ENCODE measurements at regions not wholly inside any gene's neighbourhood (a gene's known extent, or its start where the extent isn't known, plus 50 kb on each side); places are given as distances from the start of the nearest gene placed in this dataset.

DNA sequence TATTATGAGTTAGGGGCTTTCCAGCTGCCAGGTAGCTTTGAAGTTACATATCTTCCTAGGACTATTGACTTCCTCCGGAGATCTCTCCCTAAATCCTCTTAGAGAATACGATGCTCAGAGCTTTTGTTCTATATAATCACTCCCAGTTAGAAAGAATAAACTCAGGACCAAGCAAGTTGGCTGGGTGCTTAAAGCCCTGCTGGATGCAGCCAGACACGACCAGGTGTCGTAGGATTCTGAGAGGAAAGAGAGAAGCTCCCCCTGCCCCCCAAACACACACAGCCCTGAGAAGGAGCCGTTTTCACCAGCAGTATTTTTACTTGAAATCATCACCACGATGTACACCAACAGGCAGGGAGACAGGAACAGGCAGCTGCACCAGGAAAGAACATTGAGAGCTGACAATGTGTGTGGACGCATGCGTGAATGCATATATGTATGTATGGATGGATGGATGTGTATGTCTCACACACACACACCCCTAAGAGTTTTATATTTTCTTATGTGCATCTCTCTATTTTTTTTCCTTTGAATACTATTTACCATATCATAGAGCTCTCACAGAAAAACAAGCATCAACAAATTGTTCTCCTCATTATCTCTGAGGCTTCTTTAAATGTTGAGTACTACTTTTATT lies 382.6 kb downstream of the EPHA4 start:
- peaks cover 0 to 16% (median 12%) of the 10 kb centered on the region in 11 experiments; a peak in 15 of 22 replicates for H3K9me3 ChIP-seq (replicated peaks in 1 of 11)
- peaks cover 0 to 14% (median 8%) of the 10 kb centered on the region in 10 experiments; a peak in 14 of 20 replicates for H3K4me1 ChIP-seq
- no peak overlapping the region for H3K4me2 ChIP-seq
- H3K27me3 ChIP-seq, result no peaks in the 10 kb centered on the region
- no peak for TF ChIP-seq Cebpa-rat (IDR thresholded peaks at IDR 0.05)
- H3K27ac ChIP-seq, result no peak overlapping the region
- no peaks in the 10 kb centered on the region for H3K36me3 ChIP-seq
- no peak overlapping the region for H3K9ac ChIP-seq
- no peak overlapping the region for H3K4me3 ChIP-seq
- H4K20me1 ChIP-seq, result no peaks in the 10 kb centered on the region

DNA sequence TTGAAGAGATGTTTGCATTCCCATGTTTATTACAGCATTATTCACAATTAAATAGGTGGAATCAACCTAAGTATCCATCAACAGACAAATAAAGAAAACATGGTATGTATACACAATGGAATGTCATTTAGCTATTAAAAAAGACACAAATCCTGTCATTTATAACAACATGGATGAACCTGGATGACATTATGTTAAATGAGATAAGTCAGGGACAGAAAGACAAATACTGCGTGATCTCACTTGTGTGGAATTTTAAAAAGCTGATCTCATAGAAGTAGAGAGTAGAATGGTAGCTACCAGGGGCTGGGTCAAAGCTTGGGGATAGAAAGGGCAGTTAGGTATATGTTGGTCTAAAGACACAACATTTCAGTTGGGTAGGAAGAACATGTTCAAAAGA lies 376.3 kb downstream of the EPHA4 start:
- H3K9ac ChIP-seq, result no peak overlapping the region
- TF ChIP-seq Cebpa-rat (IDR thresholded peaks at IDR 0.05), result no peak
- H3K27ac ChIP-seq, result no peak overlapping the region
- no peaks in the 10 kb centered on the region for H4K20me1 ChIP-seq
- H3K4me1 ChIP-seq, result no peaks in the 10 kb centered on the region
- H3K4me2 ChIP-seq, result no peak overlapping the region
- H3K9me3 ChIP-seq (replicated peaks in 1 of 11), result no peaks in the 10 kb centered on the region
- no peak overlapping the region for H3K4me3 ChIP-seq
- H3K36me3 ChIP-seq, result no peaks in the 10 kb centered on the region
- no peaks in the 10 kb centered on the region for H3K27me3 ChIP-seq

DNA sequence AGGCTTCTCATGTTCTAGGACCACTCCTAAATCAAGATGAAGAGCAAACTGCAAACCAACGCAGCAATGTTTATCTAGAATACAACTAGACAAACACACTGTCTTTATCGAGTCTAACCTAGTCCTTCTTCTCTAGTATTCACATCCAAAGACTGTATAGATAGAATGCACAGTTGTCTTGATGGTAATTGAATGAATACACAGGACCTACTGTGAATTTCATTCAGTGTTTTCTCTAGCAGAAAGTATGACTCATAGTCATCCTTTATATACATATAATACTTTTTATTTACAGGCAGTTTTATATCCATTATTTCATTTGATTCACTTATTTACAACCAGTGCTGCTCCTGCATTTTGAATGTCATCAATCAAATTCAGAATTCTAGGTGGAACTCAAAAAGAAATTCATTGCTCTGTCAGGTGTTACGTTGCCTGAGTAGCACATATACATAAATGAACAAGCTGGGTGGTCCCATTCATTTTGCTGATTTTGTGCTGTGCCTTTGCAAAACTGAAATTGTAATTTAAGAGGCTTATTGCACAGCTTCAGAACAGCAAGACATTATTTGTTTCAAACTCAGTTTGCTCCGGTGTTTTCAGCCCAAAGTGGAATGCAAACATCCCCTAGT lies 374.8 kb downstream of the EPHA4 start:
- peaks cover 0 to 3% (median 1%) of the 10 kb centered on the region in 10 experiments; a peak in 10 of 20 replicates for H3K4me1 ChIP-seq
- no peaks in the 10 kb centered on the region for H3K27me3 ChIP-seq
- no peak overlapping the region for H3K9ac ChIP-seq
- no peaks in the 10 kb centered on the region for H3K9me3 ChIP-seq (replicated peaks in 1 of 11)
- no peak overlapping the region for H3K27ac ChIP-seq
- H3K4me3 ChIP-seq, result no peak overlapping the region
- no peak overlapping the region for H3K4me2 ChIP-seq
- no peak for TF ChIP-seq Cebpa-rat (IDR thresholded peaks at IDR 0.05)
- H4K20me1 ChIP-seq, result no peaks in the 10 kb centered on the region
- no peaks in the 10 kb centered on the region for H3K36me3 ChIP-seq

DNA sequence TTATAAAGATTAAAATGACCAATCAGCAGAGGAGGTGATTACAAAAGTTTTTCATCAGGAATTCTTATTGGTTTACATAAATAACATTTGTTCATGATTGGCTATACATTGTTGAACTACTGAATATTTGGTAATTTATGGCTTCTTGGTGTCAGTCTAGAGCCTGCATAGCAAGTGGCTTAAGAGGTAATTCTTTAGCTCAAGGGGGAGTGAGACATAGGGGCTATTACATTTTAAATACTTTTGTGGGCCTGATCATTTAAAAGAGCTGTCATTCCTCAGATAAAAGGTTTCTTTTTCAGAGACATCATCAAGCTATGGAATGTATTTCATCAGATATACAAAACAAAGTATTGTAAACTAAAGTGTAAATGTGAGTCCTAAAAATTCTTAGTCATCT lies 373.8 kb downstream of the EPHA4 start:
- H3K27ac ChIP-seq, result no peak overlapping the region
- no peaks in the 10 kb centered on the region for H3K9me3 ChIP-seq (replicated peaks in 1 of 11)
- peaks cover 0 to 13% (median 11%) of the 10 kb centered on the region in 10 experiments; a peak in 16 of 20 replicates for H3K4me1 ChIP-seq
- H3K27me3 ChIP-seq, result no peaks in the 10 kb centered on the region
- H3K4me2 ChIP-seq, result no peak overlapping the region
- no peaks in the 10 kb centered on the region for H4K20me1 ChIP-seq
- TF ChIP-seq Cebpa-rat (IDR thresholded peaks at IDR 0.05), result no peak
- H3K36me3 ChIP-seq, result no peaks in the 10 kb centered on the region
- H3K9ac ChIP-seq, result no peak overlapping the region
- no peak overlapping the region for H3K4me3 ChIP-seq

DNA sequence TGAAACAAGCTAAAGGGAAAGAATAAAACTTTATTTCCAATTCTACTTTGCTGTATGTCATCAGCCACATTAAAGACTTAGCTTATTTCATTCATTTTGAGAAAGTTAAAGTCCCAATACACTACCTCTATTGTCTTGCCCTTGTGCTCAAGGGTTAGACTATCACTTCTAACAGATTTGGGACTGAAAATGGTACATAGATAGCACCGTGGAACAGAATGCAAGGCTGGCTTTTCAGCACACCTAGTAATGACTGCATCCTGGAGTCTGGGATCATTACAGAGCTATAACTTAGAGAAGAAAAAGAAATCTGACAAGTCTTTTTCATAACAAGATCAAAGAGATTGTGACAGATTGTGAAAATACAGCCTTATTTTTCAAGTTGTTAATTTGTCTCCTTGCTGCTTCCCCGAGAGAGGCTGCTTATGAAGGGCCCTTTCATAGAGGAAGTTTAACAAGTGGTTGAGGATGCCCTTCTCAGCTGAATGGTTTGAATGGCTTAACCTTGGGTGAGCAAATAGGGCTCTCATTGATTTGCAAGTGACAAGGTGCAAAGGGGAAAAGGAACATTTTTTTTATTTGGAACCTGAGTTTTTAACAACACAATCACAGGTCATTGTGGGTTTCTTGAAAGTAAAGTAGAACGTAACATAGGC lies 371.8 kb downstream of the EPHA4 start:
- Histone ChIP-seq H3K9ac (no peak overlapping the region), H3K27me3 (no peaks in the 10 kb centered on the region), H3K4me1 (peaks cover 0 to 21% (median 17%) of the 10 kb centered on the region in 10 experiments; a peak in 16 of 20 replicates), H3K4me2 (no peak overlapping the region), H3K27ac (no peak overlapping the region), H4K20me1 (no peaks in the 10 kb centered on the region), H3K4me3 (no peak overlapping the region), H3K9me3 (replicated peaks in 1 of 11) (no peaks in the 10 kb centered on the region), H3K36me3 (no peaks in the 10 kb centered on the region)
- TF ChIP-seq Cebpa-rat (IDR thresholded peaks at IDR 0.05), result no peak

DNA sequence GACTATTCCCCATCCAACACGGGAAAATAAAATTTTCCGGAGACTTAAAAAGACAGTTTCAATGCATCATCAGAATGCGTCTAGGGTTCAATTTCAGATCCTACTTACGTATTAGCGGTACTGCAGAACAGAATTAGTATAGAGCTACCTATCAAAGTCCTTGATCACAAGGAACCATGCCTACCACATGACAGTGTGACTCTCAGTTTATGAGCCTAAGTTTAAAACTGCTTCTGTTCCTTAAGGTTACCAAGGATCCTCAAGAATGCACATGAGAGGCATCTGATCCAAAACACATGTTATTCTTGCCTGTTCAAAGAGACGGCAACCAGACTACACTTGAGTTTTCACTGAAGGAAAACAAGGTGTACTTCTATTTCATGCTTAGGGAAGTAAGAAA lies 369.7 kb downstream of the EPHA4 start:
- peak overlapping the region in 8 of 11 experiments; percentile 18 to 70 (median 56); a peak in 14 of 22 replicates for H3K4me2 ChIP-seq
- peak overlapping the region in 4 of 11 experiments; percentile 4 to 14 (median 7); a peak in 2 of 22 replicates for H3K27ac ChIP-seq
- no peak for TF ChIP-seq Cebpa-rat (IDR thresholded peaks at IDR 0.05)
- H3K9me3 ChIP-seq (replicated peaks in 1 of 11), result no peaks in the 10 kb centered on the region
- no peak overlapping the region for H3K9ac ChIP-seq
- no peaks in the 10 kb centered on the region for H3K36me3 ChIP-seq
- no peaks in the 10 kb centered on the region for H4K20me1 ChIP-seq
- H3K27me3 ChIP-seq, result no peaks in the 10 kb centered on the region
- H3K4me1 ChIP-seq, result peaks cover 0 to 21% (median 17%) of the 10 kb centered on the region in 10 experiments; a peak in 16 of 20 replicates
- H3K4me3 ChIP-seq, result no peak overlapping the region

DNA sequence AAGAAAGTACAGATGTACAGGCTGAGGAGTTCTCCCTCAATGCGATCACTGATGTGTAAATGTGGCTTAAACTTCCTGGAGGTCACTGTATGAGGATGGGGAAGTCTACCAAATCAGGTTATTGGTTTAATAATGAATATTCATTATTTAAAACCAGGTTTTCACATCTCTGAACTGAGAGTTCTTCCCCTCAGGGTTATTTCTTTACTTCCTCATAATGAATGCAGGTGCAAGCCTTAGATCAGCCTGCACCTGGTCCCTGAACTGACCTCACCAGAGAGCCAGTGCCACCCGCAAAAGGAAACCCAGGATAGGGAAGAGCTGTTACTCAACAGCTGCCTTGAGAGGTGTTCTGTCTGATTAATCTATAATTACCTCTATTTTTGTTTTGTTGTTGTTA lies 369.0 kb downstream of the EPHA4 start:
- Histone ChIP-seq H3K4me2 (peak overlapping the region in 9 of 11 experiments; percentile 18 to 70 (median 56); a peak in 16 of 22 replicates), H3K9ac (no peak overlapping the region; a peak in 1 of 22 replicates), H3K27ac (peak overlapping the region in 4 of 11 experiments; percentile 4 to 65 (median 42); a peak in 4 of 22 replicates)

DNA sequence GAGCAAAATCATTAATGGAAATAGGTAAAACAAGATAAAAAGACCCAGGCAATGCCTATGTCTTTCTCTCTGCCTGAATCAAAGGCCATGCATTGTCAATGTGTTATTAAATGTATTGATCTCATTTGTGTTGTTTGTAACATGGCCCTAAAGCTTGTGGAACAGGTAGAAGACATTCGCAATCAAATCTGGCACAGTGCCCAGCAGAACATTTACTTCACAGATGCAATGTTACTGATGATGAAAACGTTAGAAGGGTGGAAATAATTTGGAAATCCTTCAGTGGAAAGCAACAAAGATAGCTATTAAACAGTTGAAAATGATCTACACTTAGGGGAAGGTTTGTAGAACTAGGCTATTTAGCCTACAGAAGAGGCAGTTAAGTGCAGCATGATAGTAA lies 368.2 kb downstream of the EPHA4 start:
- H3K4me2 ChIP-seq, result peak overlapping the region in 8 of 11 experiments; percentile 18 to 70 (median 56); a peak in 10 of 22 replicates
- H3K4me1 ChIP-seq, result peaks cover 0 to 21% (median 17%) of the 10 kb centered on the region in 10 experiments; a peak in 16 of 20 replicates
- H3K4me3 ChIP-seq, result no peak overlapping the region
- no peaks in the 10 kb centered on the region for H3K9me3 ChIP-seq (replicated peaks in 1 of 11)
- no peaks in the 10 kb centered on the region for H3K27me3 ChIP-seq
- H3K27ac ChIP-seq, result peak overlapping the region in 3 of 11 experiments; percentile 30 to 65 (median 53); a peak in 3 of 22 replicates
- TF ChIP-seq Cebpa-rat (IDR thresholded peaks at IDR 0.05), result no peak
- no peaks in the 10 kb centered on the region for H4K20me1 ChIP-seq
- no peak overlapping the region for H3K9ac ChIP-seq
- H3K36me3 ChIP-seq, result no peaks in the 10 kb centered on the region

More for the DNA sequence above, 369.0 kb downstream of the EPHA4 start:
- no peaks in the 10 kb centered on the region for H4K20me1 ChIP-seq
- H3K4me3 ChIP-seq, result no peak overlapping the region
- no peaks in the 10 kb centered on the region for H3K36me3 ChIP-seq
- H3K4me1 ChIP-seq, result peaks cover 0 to 21% (median 17%) of the 10 kb centered on the region in 10 experiments; a peak in 16 of 20 replicates
- no peak for TF ChIP-seq Cebpa-rat (IDR thresholded peaks at IDR 0.05)
- no peaks in the 10 kb centered on the region for H3K27me3 ChIP-seq
- no peaks in the 10 kb centered on the region for H3K9me3 ChIP-seq (replicated peaks in 1 of 11)

DNA sequence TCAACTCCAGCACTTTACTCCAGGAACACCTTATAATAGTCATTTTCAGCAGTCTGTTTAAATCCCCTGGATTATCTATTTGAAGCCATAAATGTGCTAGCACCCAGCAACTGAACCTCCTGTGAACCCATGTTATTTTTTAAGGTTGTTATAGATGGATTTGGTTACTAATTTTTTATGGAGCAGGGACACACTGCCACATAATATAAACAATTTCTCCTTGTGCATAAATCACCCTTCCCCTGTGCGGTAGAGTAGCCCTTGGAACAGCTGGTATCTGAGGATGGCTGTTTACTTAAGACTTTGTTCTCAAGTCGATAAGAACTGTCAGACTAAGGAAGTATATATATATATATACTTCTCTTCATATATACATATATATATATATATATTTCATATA lies 367.4 kb downstream of the EPHA4 start:
- Histone ChIP-seq H3K4me2 (no peak overlapping the region), H3K36me3 (no peaks in the 10 kb centered on the region), H4K20me1 (no peaks in the 10 kb centered on the region), H3K9me3 (replicated peaks in 1 of 11) (no peaks in the 10 kb centered on the region), H3K27me3 (no peaks in the 10 kb centered on the region), H3K27ac (no peak overlapping the region), H3K4me1 (peaks cover 0 to 21% (median 17%) of the 10 kb centered on the region in 10 experiments; a peak in 16 of 20 replicates), H3K4me3 (no peak overlapping the region), H3K9ac (no peak overlapping the region)
- no peak for TF ChIP-seq Cebpa-rat (IDR thresholded peaks at IDR 0.05)
